IMR-90 (cell line): ENCODE measurements at regions not wholly inside any gene's neighbourhood (a gene's known extent, or its start where the extent isn't known, plus 50 kb on each side); places are given as distances from the start of the nearest gene placed in this dataset.

Experiments
- MAFK ChIP-seq: IDR thresholded peaks from 2 replicates; pipeline ENCODE4 v1.6.1; 2012; ENCODE audit warnings: low read depth, low read length, improper control_type of control experiment
- POLR2A ChIP-seq: IDR thresholded peaks from 2 replicates; pipeline ENCODE4 v1.6.1; 2012; ENCODE audit warnings: mild to moderate bottlenecking, low read depth, low read length
- RAD21 ChIP-seq: IDR thresholded peaks from 2 replicates; pipeline ENCODE4 v1.6.1; 2012; ENCODE audit warnings: low read length, improper control_type of control experiment
- SMC3 ChIP-seq: fragments of 150-350 bp; IDR thresholded peaks from 2 replicates; pipeline ENCODE4 v1.6.1; 2016; ENCODE audit warnings: low read depth, mild to moderate bottlenecking, antibody characterized with exemption, low read length, moderate library complexity
- TF ChIP-seq, protein P1 (sequence below): conservative IDR thresholded peaks from 2 replicates; pipeline ENCODE4 v1.5.1; 2012; ENCODE audit warnings: mild to moderate bottlenecking, low read depth, low read length, improper control_type of control experiment

DNA sequence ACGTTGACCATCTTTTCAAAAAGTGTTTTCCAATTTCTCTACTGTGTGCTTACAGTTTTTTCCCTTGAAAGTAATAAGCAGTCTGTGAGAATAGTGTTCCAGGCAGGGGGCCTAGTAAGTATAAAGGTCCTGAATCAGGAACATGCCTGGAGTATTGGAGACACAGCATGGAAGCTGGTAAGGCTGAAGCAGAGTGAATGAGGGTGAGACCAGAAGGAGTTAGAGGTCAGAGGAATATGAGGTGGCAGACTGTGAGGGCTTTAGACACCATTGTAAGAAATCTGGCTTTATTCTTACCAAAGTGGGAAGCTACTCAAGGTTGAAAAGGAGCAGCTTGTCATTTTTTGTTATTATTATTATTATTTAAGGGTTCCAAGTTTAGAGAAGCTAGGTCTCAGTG is 107.4 kb downstream of the CT47B1 start:
- TF ChIP-seq SMC3 (no peak), MAFK (no peak), RAD21 (no peak), POLR2A (no peak)
- TF ChIP-seq, protein P1, sequence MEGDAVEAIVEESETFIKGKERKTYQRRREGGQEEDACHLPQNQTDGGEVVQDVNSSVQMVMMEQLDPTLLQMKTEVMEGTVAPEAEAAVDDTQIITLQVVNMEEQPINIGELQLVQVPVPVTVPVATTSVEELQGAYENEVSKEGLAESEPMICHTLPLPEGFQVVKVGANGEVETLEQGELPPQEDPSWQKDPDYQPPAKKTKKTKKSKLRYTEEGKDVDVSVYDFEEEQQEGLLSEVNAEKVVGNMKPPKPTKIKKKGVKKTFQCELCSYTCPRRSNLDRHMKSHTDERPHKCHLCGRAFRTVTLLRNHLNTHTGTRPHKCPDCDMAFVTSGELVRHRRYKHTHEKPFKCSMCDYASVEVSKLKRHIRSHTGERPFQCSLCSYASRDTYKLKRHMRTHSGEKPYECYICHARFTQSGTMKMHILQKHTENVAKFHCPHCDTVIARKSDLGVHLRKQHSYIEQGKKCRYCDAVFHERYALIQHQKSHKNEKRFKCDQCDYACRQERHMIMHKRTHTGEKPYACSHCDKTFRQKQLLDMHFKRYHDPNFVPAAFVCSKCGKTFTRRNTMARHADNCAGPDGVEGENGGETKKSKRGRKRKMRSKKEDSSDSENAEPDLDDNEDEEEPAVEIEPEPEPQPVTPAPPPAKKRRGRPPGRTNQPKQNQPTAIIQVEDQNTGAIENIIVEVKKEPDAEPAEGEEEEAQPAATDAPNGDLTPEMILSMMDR = no peak
